OCI-LY3 (cell line): ENCODE measurements at regions not wholly inside any gene's neighbourhood (a gene's known extent, or its start where the extent isn't known, plus 50 kb on each side); places are given as distances from the start of the nearest gene placed in this dataset.

Experiments used
- H2AFZ ChIP-seq: fragments of 200-600, 300-600 bp; shearing (Covaris generic); 2 replicates; pipeline ENCODE4 v1.6.0; 2014; ENCODE audit warnings: antibody characterized with exemption, low read depth, low read length
- H3K27ac ChIP-seq: fragments of 200-600, 300-600 bp; sonication (generic); 2 replicates; pipeline ENCODE4 v1.5.1; 2014; ENCODE audit warnings: mild to moderate bottlenecking, low read length, moderate library complexity, mixed read lengths
- H3K27me3 ChIP-seq: fragments of 200-600, 300-600 bp; sonication (generic); 2 replicates; pipeline ENCODE4 v1.6.1; 2014; ENCODE audit warnings: low read depth, low read length, mixed read lengths
- H3K36me3 ChIP-seq: fragments of 200-600, 300-600 bp; sonication (generic); replicated peaks from 2 replicates; pipeline ENCODE3; 2014; ENCODE audit warnings: low read depth, low read length, mixed read lengths
- H3K4me1 ChIP-seq: fragments of 300-600, 200-600 bp; sonication (generic); 2 replicates; pipeline ENCODE4 v1.6.1; 2014; ENCODE audit warnings: low read length, mixed read lengths
- H3K4me2 ChIP-seq: fragments of 200-600, 300-600 bp; sonication (generic); 2 replicates; pipeline ENCODE4 v1.6.1; 2014; ENCODE audit warnings: low read length, mixed read lengths
- H3K4me3 ChIP-seq: fragments of 300-600, 200-600 bp; sonication (generic); 2 replicates; pipeline ENCODE4 v1.5.1; 2014; ENCODE audit warnings: antibody characterized with exemption, mild to moderate bottlenecking, low read length, moderate library complexity
- H3K79me2 ChIP-seq: fragments of 300-600, 200-600 bp; shearing (Covaris generic); 2 replicates; pipeline ENCODE4 v1.6.1; 2014; ENCODE audit warnings: mild to moderate bottlenecking, low read length, mixed read lengths
- H3K9ac ChIP-seq: fragments of 300-600, 200-600 bp; shearing (Covaris generic); 2 replicates; pipeline ENCODE4 v1.6.0; 2014; ENCODE audit warnings: mild to moderate bottlenecking, low read length, moderate library complexity
- H3K9me3 ChIP-seq: fragments of 200-600, 300-600 bp; shearing (Covaris generic); 2 replicates; pipeline ENCODE4 v1.6.1; 2014; ENCODE audit warnings: low read length, mixed read lengths; ENCODE audit not compliant: insufficient read depth
- H4K20me1 ChIP-seq: fragments of 200-600, 300-600 bp; sonication (generic); 2 replicates; pipeline ENCODE4 v1.6.1; 2016; ENCODE audit warnings: low read length, mixed read lengths; ENCODE audit not compliant: insufficient read depth
- EZH2phosphoT487 ChIP-seq: fragments of 200-600 bp; shearing (Covaris generic); IDR thresholded peaks from 2 replicates; pipeline ENCODE4 v1.6.1; 2018; ENCODE audit warnings: antibody characterized with exemption, mixed run types, low read depth
- TF ChIP-seq, protein P1 (sequence below): fragments of 200-600, 300-600 bp; sonication (generic); IDR thresholded peaks from 2 replicates; pipeline ENCODE4 v1.5.1; 2014; ENCODE audit warnings: antibody characterized with exemption, low read length, low read depth

GRCh38 chr4:78721747-78722146, 54.4 kb upstream of the BMP2K start:
- Histone ChIP-seq H3K4me3 (no peak overlapping the region), H3K9me3 (no peaks in the 10 kb centered on the region)

GRCh38 chr4:78722320-78722719, 53.8 kb upstream of the BMP2K start:
- no peaks in the 10 kb centered on the region for H3K4me1 ChIP-seq
- H3K79me2 ChIP-seq: no peaks in the 10 kb centered on the region
- H3K4me2 ChIP-seq: no peak overlapping the region
- H3K27ac ChIP-seq: no peak overlapping the region
- no peak overlapping the region for H2AFZ ChIP-seq
- H3K9ac ChIP-seq: no peak overlapping the region
- H3K9me3 ChIP-seq: no peaks in the 10 kb centered on the region
- no peak overlapping the region for H3K4me3 ChIP-seq
- H3K36me3 ChIP-seq: no peaks in the 10 kb centered on the region
- H4K20me1 ChIP-seq: no peaks in the 10 kb centered on the region
- TF ChIP-seq, protein P1, sequence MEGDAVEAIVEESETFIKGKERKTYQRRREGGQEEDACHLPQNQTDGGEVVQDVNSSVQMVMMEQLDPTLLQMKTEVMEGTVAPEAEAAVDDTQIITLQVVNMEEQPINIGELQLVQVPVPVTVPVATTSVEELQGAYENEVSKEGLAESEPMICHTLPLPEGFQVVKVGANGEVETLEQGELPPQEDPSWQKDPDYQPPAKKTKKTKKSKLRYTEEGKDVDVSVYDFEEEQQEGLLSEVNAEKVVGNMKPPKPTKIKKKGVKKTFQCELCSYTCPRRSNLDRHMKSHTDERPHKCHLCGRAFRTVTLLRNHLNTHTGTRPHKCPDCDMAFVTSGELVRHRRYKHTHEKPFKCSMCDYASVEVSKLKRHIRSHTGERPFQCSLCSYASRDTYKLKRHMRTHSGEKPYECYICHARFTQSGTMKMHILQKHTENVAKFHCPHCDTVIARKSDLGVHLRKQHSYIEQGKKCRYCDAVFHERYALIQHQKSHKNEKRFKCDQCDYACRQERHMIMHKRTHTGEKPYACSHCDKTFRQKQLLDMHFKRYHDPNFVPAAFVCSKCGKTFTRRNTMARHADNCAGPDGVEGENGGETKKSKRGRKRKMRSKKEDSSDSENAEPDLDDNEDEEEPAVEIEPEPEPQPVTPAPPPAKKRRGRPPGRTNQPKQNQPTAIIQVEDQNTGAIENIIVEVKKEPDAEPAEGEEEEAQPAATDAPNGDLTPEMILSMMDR: no peak
- no peak for TF ChIP-seq EZH2phosphoT487
- no peaks in the 10 kb centered on the region for H3K27me3 ChIP-seq

More at GRCh38 chr4:78721747-78722146, 54.4 kb upstream of the BMP2K start:
- H3K36me3 ChIP-seq: no peaks in the 10 kb centered on the region
- H3K27ac ChIP-seq: no peak overlapping the region
- H4K20me1 ChIP-seq: no peaks in the 10 kb centered on the region
- no peak overlapping the region for H3K9ac ChIP-seq
- no peak overlapping the region for H3K4me2 ChIP-seq
- H2AFZ ChIP-seq: no peak overlapping the region
- no peaks in the 10 kb centered on the region for H3K79me2 ChIP-seq
- no peaks in the 10 kb centered on the region for H3K4me1 ChIP-seq
- no peaks in the 10 kb centered on the region for H3K27me3 ChIP-seq
- TF ChIP-seq EZH2phosphoT487: no peak
- TF ChIP-seq, protein P1: no peak

DNA sequence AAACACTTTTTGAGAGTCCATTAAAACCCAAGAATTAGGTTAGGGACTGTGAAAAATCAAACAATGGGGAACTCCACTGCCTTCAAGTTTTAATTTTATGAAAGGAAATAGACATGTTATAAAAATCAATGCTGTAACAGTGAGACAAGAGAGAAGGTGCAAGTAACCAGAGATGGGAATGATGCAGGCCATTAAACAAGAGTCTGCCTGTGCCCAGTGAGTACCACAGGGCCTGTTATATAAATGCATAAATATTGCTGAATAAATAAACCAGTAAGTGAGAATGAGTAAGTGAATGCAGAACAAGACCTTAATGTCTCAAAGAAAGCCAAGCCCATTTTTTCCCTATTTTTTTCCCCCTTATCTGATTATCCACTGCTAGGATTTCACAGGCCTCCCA, 53.3 kb upstream of the BMP2K start:
- no peak overlapping the region for H3K9ac ChIP-seq
- H3K79me2 ChIP-seq: no peaks in the 10 kb centered on the region
- H3K36me3 ChIP-seq: no peaks in the 10 kb centered on the region
- no peak overlapping the region for H3K4me3 ChIP-seq
- no peak overlapping the region for H3K27ac ChIP-seq
- no peaks in the 10 kb centered on the region for H3K4me1 ChIP-seq
- no peaks in the 10 kb centered on the region for H3K27me3 ChIP-seq
- no peak overlapping the region for H2AFZ ChIP-seq
- no peak overlapping the region for H3K4me2 ChIP-seq
- H3K9me3 ChIP-seq: no peaks in the 10 kb centered on the region
- TF ChIP-seq EZH2phosphoT487: no peak
- TF ChIP-seq, protein P1: no peak
- no peaks in the 10 kb centered on the region for H4K20me1 ChIP-seq
